CD4-positive, alpha-beta T cell treated with Interleukin-1 beta for 1 hour (primary cell): ENCODE measurements at regions not wholly inside any gene's neighbourhood (a gene's known extent, or its start where the extent isn't known, plus 50 kb on each side); places are given as distances from the start of the nearest gene placed in this dataset.
"Not testable (repeated sequence)": the region's sequence is repeated elsewhere in the genome, so short reads cannot be mapped to it uniquely, and the experiment has no call there.

ENCODE experiments used
- DNase-seq, 2 donors: peaks; one replicate each; pipeline ENCODE4 v3.0.0-alpha.2; 2020 to 2022

GRCh38 chr2:5590886-5591285 is 101.3 kb upstream of the SOX11 start:
- DNase-seq, result no peak

- no peak for DNase-seq
Measured at GRCh38 chr2:5592916-5593315, 99.3 kb upstream of the SOX11 start.

GRCh38 chr2:5594249-5594695 is 97.9 kb upstream of the SOX11 start:
- DNase-seq, result no peak

GRCh38 chr2:5596868-5597267 is 95.3 kb upstream of the SOX11 start:
- DNase-seq, result no peak

- no peak for DNase-seq
Measured at GRCh38 chr2:5598156-5598555, 94.0 kb upstream of the SOX11 start.

- DNase-seq, result no peak
Measured at GRCh38 chr2:5609201-5609600, 83.0 kb upstream of the SOX11 start.

- DNase-seq, result no peak
Measured at GRCh38 chr2:5612666-5613065, 79.5 kb upstream of the SOX11 start.

- no peak for DNase-seq
Measured at GRCh38 chr2:5616019-5616418, 76.2 kb upstream of the SOX11 start.

- DNase-seq, result no peak
Measured at GRCh38 chr2:5617358-5617757, 74.8 kb upstream of the SOX11 start.

- no peak for DNase-seq
Measured at GRCh38 chr2:5617796-5618195, 74.4 kb upstream of the SOX11 start.

GRCh38 chr2:5618271-5618670 is 73.9 kb upstream of the SOX11 start:
- no peak for DNase-seq

- not testable (repeated sequence) for DNase-seq
Measured at GRCh38 chr2:5625556-5626065, 66.6 kb upstream of the SOX11 start.

GRCh38 chr2:5628484-5628883 is 63.7 kb upstream of the SOX11 start:
- not testable (repeated sequence) for DNase-seq

GRCh38 chr2:5629510-5629909 is 62.7 kb upstream of the SOX11 start:
- not testable (repeated sequence) for DNase-seq

GRCh38 chr2:5637051-5637450 is 55.1 kb upstream of the SOX11 start:
- not testable (repeated sequence) for DNase-seq
